ENCODE measurements at regions not wholly inside any gene's neighbourhood (a gene's known extent, or its start where the extent isn't known, plus 50 kb on each side); places are given as distances from the start of the nearest gene placed in this dataset.
"Not testable (repeated sequence)": the region's sequence is repeated elsewhere in the genome, so short reads cannot be mapped to it uniquely, and the experiment has no call there.

DNA sequence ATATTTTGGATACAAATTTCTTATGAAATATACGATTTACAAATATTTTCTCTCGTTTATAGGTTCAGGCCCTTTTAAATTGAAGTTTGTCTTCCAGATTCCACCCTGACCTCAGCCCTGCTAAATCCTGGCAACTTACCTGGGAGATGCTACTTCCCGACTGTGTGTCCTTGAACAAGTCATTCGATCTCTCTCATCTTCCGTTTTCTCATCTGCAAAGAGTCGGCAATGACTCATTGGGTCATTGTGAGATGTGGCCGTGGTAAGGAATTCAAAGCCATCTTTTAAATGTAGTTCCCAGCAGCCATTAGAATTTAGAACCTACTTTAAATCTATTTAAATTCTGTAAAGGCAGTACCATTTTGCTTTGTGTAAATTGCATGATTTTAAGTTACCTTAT, 72.5 kb downstream of the LHX2 start:
- no peaks in the 10 kb centered on the region for H3K9me3 ChIP-seq (ENCODE audit: low read depth)
- H3K27ac ChIP-seq, result no peak overlapping the region
- no peaks in the 10 kb centered on the region for H3K9me2 ChIP-seq (replicated peaks; ENCODE audit: insufficient read depth)
- no peaks in the 10 kb centered on the region for H3K36me3 ChIP-seq (replicated peaks; ENCODE audit: insufficient read depth, low read depth)
- no peak for TF ChIP-seq EZH2 (IDR thresholded peaks at IDR 0.05; ENCODE audit: borderline replicate concordance)
- no peak for DNase-seq (ENCODE audit: low spot score)
- H3K4me2 ChIP-seq, result no peak overlapping the region
- H3K4me1 ChIP-seq (ENCODE audit: insufficient read depth), result no peaks in the 10 kb centered on the region
- H4K20me1 ChIP-seq (ENCODE audit: insufficient read depth, poor library complexity, severe bottlenecking), result no peaks in the 10 kb centered on the region
- WGBS (ENCODE audit: low lambda C conversion rate, missing lambda C conversion rate), result 74% methylated on average over 7 of the region's 7 CpGs
- no peak overlapping the region for H3K4me3 ChIP-seq
- H3K27me3 ChIP-seq, result no peaks in the 10 kb centered on the region
- H3K79me2 ChIP-seq, result no peaks in the 10 kb centered on the region
- H2AFZ ChIP-seq, result no peak overlapping the region

DNA sequence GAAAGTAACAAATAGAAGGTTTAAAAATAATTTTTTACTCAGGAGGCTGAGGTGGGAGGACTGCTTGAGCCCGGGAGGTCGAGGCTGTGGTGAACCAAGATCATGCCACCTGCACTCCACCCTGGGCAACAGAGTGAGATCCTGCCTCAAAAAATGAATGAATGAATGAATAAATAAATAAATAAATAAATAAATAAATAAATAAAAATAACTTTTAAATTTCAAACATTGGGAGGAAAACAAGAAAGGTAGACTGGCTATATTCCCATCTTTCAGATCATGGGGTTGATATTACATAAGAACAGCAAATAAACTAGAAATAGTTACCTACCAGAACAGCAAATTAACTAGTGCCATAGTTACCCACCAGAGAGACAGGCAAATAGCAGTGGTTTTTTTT, 75.7 kb downstream of the LHX2 start:
- Histone ChIP-seq H3K27ac (no peak overlapping the region), H3K4me2 (no peak overlapping the region), H4K20me1 (ENCODE audit: insufficient read depth, poor library complexity, severe bottlenecking) (no peaks in the 10 kb centered on the region), H3K9me2 (replicated peaks; ENCODE audit: insufficient read depth) (no peaks in the 10 kb centered on the region), H3K27me3 (no peaks in the 10 kb centered on the region), H3K4me3 (no peak overlapping the region), H3K79me2 (no peaks in the 10 kb centered on the region), H3K36me3 (replicated peaks; ENCODE audit: insufficient read depth, low read depth) (no peaks in the 10 kb centered on the region), H3K4me1 (ENCODE audit: insufficient read depth) (no peaks in the 10 kb centered on the region), H3K9me3 (ENCODE audit: low read depth) (no peaks in the 10 kb centered on the region), H2AFZ (no peak overlapping the region)
- TF ChIP-seq, protein P1, sequence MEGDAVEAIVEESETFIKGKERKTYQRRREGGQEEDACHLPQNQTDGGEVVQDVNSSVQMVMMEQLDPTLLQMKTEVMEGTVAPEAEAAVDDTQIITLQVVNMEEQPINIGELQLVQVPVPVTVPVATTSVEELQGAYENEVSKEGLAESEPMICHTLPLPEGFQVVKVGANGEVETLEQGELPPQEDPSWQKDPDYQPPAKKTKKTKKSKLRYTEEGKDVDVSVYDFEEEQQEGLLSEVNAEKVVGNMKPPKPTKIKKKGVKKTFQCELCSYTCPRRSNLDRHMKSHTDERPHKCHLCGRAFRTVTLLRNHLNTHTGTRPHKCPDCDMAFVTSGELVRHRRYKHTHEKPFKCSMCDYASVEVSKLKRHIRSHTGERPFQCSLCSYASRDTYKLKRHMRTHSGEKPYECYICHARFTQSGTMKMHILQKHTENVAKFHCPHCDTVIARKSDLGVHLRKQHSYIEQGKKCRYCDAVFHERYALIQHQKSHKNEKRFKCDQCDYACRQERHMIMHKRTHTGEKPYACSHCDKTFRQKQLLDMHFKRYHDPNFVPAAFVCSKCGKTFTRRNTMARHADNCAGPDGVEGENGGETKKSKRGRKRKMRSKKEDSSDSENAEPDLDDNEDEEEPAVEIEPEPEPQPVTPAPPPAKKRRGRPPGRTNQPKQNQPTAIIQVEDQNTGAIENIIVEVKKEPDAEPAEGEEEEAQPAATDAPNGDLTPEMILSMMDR (IDR thresholded peaks at IDR 0.05; ENCODE audit: poor library complexity), result no peak
- TF ChIP-seq EZH2phosphoT487 (IDR thresholded peaks at IDR 0.05; ENCODE audit: low read depth, severe bottlenecking, unreplicated experiment) (no peak), EZH2 (IDR thresholded peaks at IDR 0.05; ENCODE audit: borderline replicate concordance) (no peak)
- WGBS (ENCODE audit: low lambda C conversion rate, missing lambda C conversion rate), result 92% methylated on average over 2 of the region's 2 CpGs
- DNase-seq (ENCODE audit: low spot score), result no peak

DNA sequence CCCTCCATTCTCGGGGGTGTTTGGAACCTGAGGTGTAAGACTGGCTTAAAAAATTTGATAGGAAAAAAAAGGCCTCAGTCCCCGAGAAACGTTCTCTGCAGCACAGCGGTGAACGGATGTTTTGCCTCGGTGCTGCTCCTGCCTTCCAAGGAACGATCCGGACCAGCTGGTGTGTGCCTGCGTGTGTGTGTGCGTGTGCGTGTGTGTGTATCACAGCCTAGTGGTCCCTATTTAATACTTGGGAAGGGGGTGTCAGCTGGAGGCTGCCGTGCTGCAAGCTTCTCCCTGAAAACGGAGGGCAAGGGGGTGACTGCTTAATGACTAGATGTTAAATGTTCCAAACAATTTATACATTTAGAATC, 76.9 kb downstream of the LHX2 start:
- Histone ChIP-seq H3K9me2 (replicated peaks; ENCODE audit: insufficient read depth) (no peaks in the 10 kb centered on the region), H3K79me2 (no peaks in the 10 kb centered on the region), H3K27ac (no peak overlapping the region), H3K4me1 (ENCODE audit: insufficient read depth) (no peaks in the 10 kb centered on the region), H4K20me1 (ENCODE audit: insufficient read depth, poor library complexity, severe bottlenecking) (no peaks in the 10 kb centered on the region), H2AFZ (no peak overlapping the region), H3K36me3 (replicated peaks; ENCODE audit: insufficient read depth, low read depth) (no peaks in the 10 kb centered on the region), H3K9me3 (ENCODE audit: low read depth) (no peaks in the 10 kb centered on the region), H3K4me3 (no peak overlapping the region), H3K27me3 (no peaks in the 10 kb centered on the region), H3K4me2 (no peak overlapping the region)
- whole genome bisulfite sequencing (ENCODE audit: low lambda C conversion rate, missing lambda C conversion rate), result 85% methylated on average over 13 of the region's 13 CpGs
- no peak for TF ChIP-seq EZH2 (IDR thresholded peaks at IDR 0.05; ENCODE audit: borderline replicate concordance)
- TF ChIP-seq, protein P1 (IDR thresholded peaks at IDR 0.05; ENCODE audit: poor library complexity), result no peak
- no peak for TF ChIP-seq EZH2phosphoT487 (IDR thresholded peaks at IDR 0.05; ENCODE audit: low read depth, severe bottlenecking, unreplicated experiment)
- DNase-seq (ENCODE audit: low spot score), result no peak

DNA sequence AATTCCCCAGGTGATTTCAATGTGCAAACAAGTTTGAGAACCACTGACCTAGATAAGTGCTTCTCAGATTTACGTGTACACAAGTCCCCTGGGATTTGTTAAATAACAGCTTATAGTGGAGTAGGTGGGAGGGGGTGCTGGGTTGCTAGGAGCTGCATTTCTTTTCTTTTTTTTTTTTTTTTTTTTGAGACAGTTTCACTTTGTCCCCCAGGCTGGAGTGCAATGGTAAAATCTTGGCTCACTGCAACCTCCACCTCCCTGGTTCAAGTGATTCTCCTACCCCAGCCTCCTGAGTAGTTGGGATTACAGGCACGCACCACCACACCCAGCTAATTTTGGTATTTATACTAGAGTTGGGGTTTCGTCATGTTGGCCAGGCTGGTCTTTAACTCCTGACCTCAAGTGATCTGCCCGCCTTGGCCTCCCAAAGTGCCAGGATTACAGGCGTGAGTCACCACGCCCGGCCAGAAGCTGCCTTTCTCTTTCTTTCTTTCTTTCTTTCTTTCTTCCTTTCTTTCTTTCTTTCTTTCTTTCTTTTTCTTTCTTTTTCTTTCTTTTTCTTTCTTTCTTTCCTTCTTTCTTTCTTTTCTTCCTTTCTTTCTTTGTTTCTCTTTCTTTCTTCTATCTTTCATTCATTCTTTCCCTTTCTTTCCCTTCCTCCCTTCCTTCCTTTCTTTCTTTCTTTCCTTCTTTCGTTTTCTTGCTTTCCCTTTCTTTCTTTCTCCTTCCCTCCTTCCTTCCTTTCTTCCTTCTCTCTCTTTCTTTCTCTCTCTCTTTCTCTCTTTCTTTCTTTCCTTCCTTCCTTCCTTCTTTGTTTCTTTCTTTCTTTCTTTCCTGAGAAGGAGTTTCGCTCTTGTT, 78.3 kb downstream of the LHX2 start:
- DNase-seq (ENCODE audit: low spot score); H3K9me3 ChIP-seq (ENCODE audit: low read depth); H3K27me3 ChIP-seq; H3K4me2 ChIP-seq; H3K4me3 ChIP-seq; H3K79me2 ChIP-seq; H4K20me1 ChIP-seq (ENCODE audit: insufficient read depth, poor library complexity, severe bottlenecking); H3K27ac ChIP-seq; H3K9me2 ChIP-seq (replicated peaks; ENCODE audit: insufficient read depth); H2AFZ ChIP-seq; H3K36me3 ChIP-seq (replicated peaks; ENCODE audit: insufficient read depth, low read depth); H3K4me1 ChIP-seq (ENCODE audit: insufficient read depth): not testable (repeated sequence)
- WGBS (ENCODE audit: low lambda C conversion rate, missing lambda C conversion rate), result 79% methylated on average over 9 of the region's 9 CpGs
